IMR-90 (cell line): ENCODE measurements at regions not wholly inside any gene's neighbourhood (a gene's known extent, or its start where the extent isn't known, plus 50 kb on each side); places are given as distances from the start of the nearest gene placed in this dataset.

Source experiments
- ATAC-seq: fragments of 200-7000 bp; cut with Tn5 transposase; 2 replicates; pipeline ENCODE4 v1.9.1; 2020; ENCODE audit warnings: low read depth, mild to moderate bottlenecking, moderate library complexity
- BruUV-seq: library from RNA; stranded (reverse); fragments of 400-500 nt; replicated peaks from 2 replicates; lab custom pipeline; 2021; lab: Mats Ljungman, UMichigan
- CTCF ChIA-PET: fragments of 300-600 bp; formaldehyde crosslinking; extraction: SDS; loops from one replicate; lab custom pipeline; 2021; ENCODE audit warnings: antibody characterized with exemption; lab: Yijun Ruan, JAX
- POLR2A ChIA-PET: fragments of 300-600 bp; sonication (Branson Sonifier 250); formaldehyde crosslinking; loops from one replicate; lab custom pipeline; 2022; ENCODE audit warnings: antibody characterized with exemption; ENCODE audit not compliant: unreplicated experiment; lab: Charles Lee
- DNase-seq: peaks from one replicate; pipeline ENCODE4 v3.0.0; 2013
- H2AFZ ChIP-seq: replicated peaks from 2 replicates; pipeline ENCODE3; 2013; ENCODE audit warnings: low read length, mild to moderate bottlenecking; ENCODE audit not compliant: poor library complexity
- H2AK5ac ChIP-seq: 2 replicates; pipeline ENCODE4 v1.6.1; 2013; ENCODE audit warnings: low read depth, low read length, inconsistent platforms
- H2AK9ac ChIP-seq: replicated peaks from 2 replicates; pipeline ENCODE3; 2013; ENCODE audit warnings: mild to moderate bottlenecking, low read depth, low read length, moderate library complexity; ENCODE audit not compliant: poor library complexity
- H2BK120ac ChIP-seq: 2 replicates; pipeline ENCODE4 v1.6.1; 2013; ENCODE audit warnings: low read depth, low read length, inconsistent platforms
- H2BK15ac ChIP-seq: 3 replicates; pipeline ENCODE4 v1.6.1; 2013; ENCODE audit warnings: low read depth, low read length, inconsistent platforms
- H2BK20ac ChIP-seq: 2 replicates; pipeline ENCODE4 v1.6.1; 2013; ENCODE audit warnings: low read depth, mild to moderate bottlenecking, inconsistent platforms, low read length, moderate library complexity
- H2BK5ac ChIP-seq: 2 replicates; pipeline ENCODE4 v1.6.1; 2013; ENCODE audit warnings: mild to moderate bottlenecking, low read depth, low read length, inconsistent platforms; ENCODE audit not compliant: poor library complexity, severe bottlenecking
- H3K14ac ChIP-seq: replicated peaks from 2 replicates; pipeline ENCODE4 v1.6.1; 2013; ENCODE audit warnings: low read depth, low read length, inconsistent platforms
- H3K18ac ChIP-seq: 2 replicates; pipeline ENCODE4 v1.6.1; 2013; ENCODE audit warnings: low read depth, low read length, control low read depth
- H3K23ac ChIP-seq: 2 replicates; pipeline ENCODE4 v1.6.1; 2013; ENCODE audit warnings: low read depth, low read length, inconsistent platforms
- H3K27ac ChIP-seq: 2 replicates; pipeline ENCODE4 v1.5.1; 2013; ENCODE audit warnings: mild to moderate bottlenecking, control low read depth, low read length; ENCODE audit not compliant: insufficient read depth
- H3K27me3 ChIP-seq: 2 replicates; pipeline ENCODE4 v1.6.1; 2013; ENCODE audit warnings: low read length; ENCODE audit not compliant: control insufficient read depth, insufficient read depth
- H3K36me3 ChIP-seq: 2 replicates; pipeline ENCODE4 v1.6.1; 2013; ENCODE audit warnings: low read length, mixed read lengths; ENCODE audit not compliant: control insufficient read depth, insufficient read depth
- H3K4ac ChIP-seq: 2 replicates; pipeline ENCODE4 v1.6.1; 2013; ENCODE audit warnings: low read depth, low read length, inconsistent platforms
- H3K4me1 ChIP-seq: 2 replicates; pipeline ENCODE4 v1.6.1; 2013; ENCODE audit warnings: low read length, mixed read lengths; ENCODE audit not compliant: control insufficient read depth, insufficient read depth
- H3K4me2 ChIP-seq: 2 replicates; pipeline ENCODE4 v1.6.1; 2013; ENCODE audit warnings: low read depth, mild to moderate bottlenecking, control low read depth, low read length, moderate library complexity
- H3K4me3 ChIP-seq: 2 replicates; pipeline ENCODE4 v1.5.1; 2013; ENCODE audit warnings: low read depth, mild to moderate bottlenecking, control low read depth, low read length, moderate library complexity; ENCODE audit not compliant: insufficient read depth
- H3K56ac ChIP-seq: 2 replicates; pipeline ENCODE4 v1.6.1; 2013; ENCODE audit warnings: low read length, inconsistent platforms; ENCODE audit not compliant: insufficient read depth; ENCODE audit errors: extremely low read depth
- H3K79me1 ChIP-seq, 2 experiments: 2 replicates each; pipeline ENCODE4 v1.6.1; 2013; ENCODE audit warnings: low read length in 2 of 2, inconsistent platforms in 1 of 2, low read depth in 1 of 2
- H3K9ac ChIP-seq: 2 replicates; pipeline ENCODE4 v1.6.1; 2013; ENCODE audit warnings: low read depth, low read length, control low read depth
- H3K9me1 ChIP-seq: 2 replicates; pipeline ENCODE4 v1.6.1; 2013; ENCODE audit warnings: low read length, inconsistent platforms; ENCODE audit not compliant: insufficient read depth
- H3K9me3 ChIP-seq: 2 replicates; pipeline ENCODE4 v1.6.1; 2013; ENCODE audit warnings: low read length; ENCODE audit not compliant: control insufficient read depth, insufficient read depth
- H4K20me1 ChIP-seq: 2 replicates; pipeline ENCODE4 v1.6.1; 2013; ENCODE audit warnings: low read length, inconsistent platforms; ENCODE audit not compliant: insufficient read depth
- H4K5ac ChIP-seq: 2 replicates; pipeline ENCODE4 v1.6.1; 2013; ENCODE audit warnings: mild to moderate bottlenecking, low read depth, low read length, control low read depth
- H4K8ac ChIP-seq, 2 experiments: 2 replicates each; pipeline ENCODE4 v1.6.1; 2013; ENCODE audit warnings: low read depth in 2 of 2, low read length in 2 of 2, control low read depth in 1 of 2, inconsistent platforms in 1 of 2
- H4K91ac ChIP-seq: 2 replicates; pipeline ENCODE4 v1.6.1; 2013; ENCODE audit warnings: low read depth, low read length, inconsistent platforms; ENCODE audit not compliant: insufficient read depth
- MXI1 ChIP-seq: IDR thresholded peaks from 2 replicates; pipeline ENCODE4 v1.6.1; 2012; ENCODE audit warnings: low read depth, mild to moderate bottlenecking, low read length, moderate library complexity, borderline replicate concordance
- USF2 ChIP-seq: fragments of 150-350 bp; IDR thresholded peaks from 2 replicates; pipeline ENCODE4 v1.6.1; 2017; ENCODE audit warnings: mild to moderate bottlenecking, antibody characterized with exemption, low read length, low read depth
- WGBS, 2 experiments: methylation state at CpG; one replicate each; pipeline versions ENCODE4 v1.1.5 to v1.1.7; 2013; ENCODE audit warnings: missing lambda C conversion rate in 2 of 2; ENCODE audit not compliant: insufficient read length in 1 of 2; ENCODE audit errors: extremely low coverage in 2 of 2; 5-methylcytosine and 5-hydroxymethylcytosine counted together
- dilution Hi-C: fragments of 300-500 bp; cut with HindIII; formaldehyde crosslinking; loops from one replicate; pipeline ENCODE4 v1.14.3; 2018; ENCODE audit warnings: low sequenced_read_pairs; ENCODE audit not compliant: unreplicated experiment
- in situ Hi-C: fragments of 300-500 bp; cut with MboI; formaldehyde crosslinking; loops from 3 replicates; pipeline ENCODE4 v1.14.3; 2019; ENCODE audit warnings: low sequenced_read_pairs, inconsistent platforms, mixed read lengths
- intact Hi-C: fragments of 100-400 bp; cut with micrococcal nuclease; formaldehyde crosslinking; loops from 2 replicates; pipeline ENCODE4 v1.10.0; 2022

- ChIA-PET CTCF (no interaction called here), POLR2A (no interaction called here)
- no peaks in the 10 kb centered on the region for H3K27me3 ChIP-seq
- no peak overlapping the region for H4K8ac ChIP-seq
- WGBS, 2 experiments, result 86% methylated on average over 1 of the region's 2 CpGs; no CpG with 5 or more reads in 1 of the 2 experiments
- no peaks in the 10 kb centered on the region for H3K79me1 ChIP-seq
- H3K4me2 ChIP-seq, result no peak overlapping the region
- H2AFZ ChIP-seq, result no peak overlapping the region
- ATAC-seq, result no peak
- H3K9me3 ChIP-seq, result peaks cover 15% of the 10 kb centered on the region
- no peak overlapping the region for H4K5ac ChIP-seq
- H3K56ac ChIP-seq, result no peak overlapping the region
- no peak overlapping the region for H2AK5ac ChIP-seq
- H3K27ac ChIP-seq, result no peak overlapping the region
- no peak overlapping the region for H2AK9ac ChIP-seq
- H3K36me3 ChIP-seq, result no peaks in the 10 kb centered on the region
- TF ChIP-seq USF2 (no peak), MXI1 (no peak)
- H2BK120ac ChIP-seq, result no peak overlapping the region
- DNase-seq, result no peak
- no TSS peak for BruUV-seq
- H2BK20ac ChIP-seq, result no peak overlapping the region
- no peak overlapping the region for H3K9ac ChIP-seq
- dilution Hi-C loops (no loop called here), in situ Hi-C loops (no loop called here), intact Hi-C loops (no loop called here)
- H2BK15ac ChIP-seq, result no peak overlapping the region
- no peak overlapping the region for H3K18ac ChIP-seq
- no peaks in the 10 kb centered on the region for H4K20me1 ChIP-seq
- no peak overlapping the region for H3K14ac ChIP-seq
- H3K4me3 ChIP-seq, result no peak overlapping the region
- no peak overlapping the region for H4K91ac ChIP-seq
- no peak overlapping the region for H3K4ac ChIP-seq
- no peak overlapping the region for H3K23ac ChIP-seq
- H2BK5ac ChIP-seq, result no peak overlapping the region
- H3K9me1 ChIP-seq, result no peaks in the 10 kb centered on the region
- H3K4me1 ChIP-seq, result no peaks in the 10 kb centered on the region
These were observed 196.7 kb upstream of the SPHKAP start for GRCh38 chr2:228378233-228378632.
